GM20000 (cell line): ENCODE measurements at regions not wholly inside any gene's neighbourhood (a gene's known extent, or its start where the extent isn't known, plus 50 kb on each side); places are given as distances from the start of the nearest gene placed in this dataset.

Source experiments
- DNase-seq: peaks from one replicate; pipeline ENCODE4 v3.0.0; 2012; ENCODE audit warnings: low spot score
- TF ChIP-seq, protein P1 (sequence below): IDR thresholded peaks from 2 replicates; pipeline ENCODE4 v1.5.1; 2012; ENCODE audit warnings: mild to moderate bottlenecking, control low read depth; ENCODE audit errors: extremely low read depth, missing control alignments

DNA sequence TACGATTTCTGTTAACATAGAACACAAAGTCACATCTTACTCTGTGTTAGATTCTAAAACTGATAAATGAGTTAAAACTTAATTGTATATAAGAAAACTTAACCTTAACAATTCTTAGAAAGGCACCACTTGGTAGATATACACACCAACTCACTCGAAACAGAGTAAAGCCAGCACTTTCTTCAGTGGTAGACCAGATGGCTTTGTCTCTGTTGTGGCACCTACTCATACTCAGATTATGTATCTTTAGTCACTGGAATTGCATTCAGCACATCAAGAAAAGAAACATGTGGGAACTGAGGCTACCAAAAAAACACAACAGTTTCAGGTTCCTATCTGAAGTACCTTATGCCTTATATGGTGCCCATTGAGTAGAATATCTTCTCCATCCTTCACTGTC is 192.5 kb downstream of the ZNF608 start:
- TF ChIP-seq, protein P1, sequence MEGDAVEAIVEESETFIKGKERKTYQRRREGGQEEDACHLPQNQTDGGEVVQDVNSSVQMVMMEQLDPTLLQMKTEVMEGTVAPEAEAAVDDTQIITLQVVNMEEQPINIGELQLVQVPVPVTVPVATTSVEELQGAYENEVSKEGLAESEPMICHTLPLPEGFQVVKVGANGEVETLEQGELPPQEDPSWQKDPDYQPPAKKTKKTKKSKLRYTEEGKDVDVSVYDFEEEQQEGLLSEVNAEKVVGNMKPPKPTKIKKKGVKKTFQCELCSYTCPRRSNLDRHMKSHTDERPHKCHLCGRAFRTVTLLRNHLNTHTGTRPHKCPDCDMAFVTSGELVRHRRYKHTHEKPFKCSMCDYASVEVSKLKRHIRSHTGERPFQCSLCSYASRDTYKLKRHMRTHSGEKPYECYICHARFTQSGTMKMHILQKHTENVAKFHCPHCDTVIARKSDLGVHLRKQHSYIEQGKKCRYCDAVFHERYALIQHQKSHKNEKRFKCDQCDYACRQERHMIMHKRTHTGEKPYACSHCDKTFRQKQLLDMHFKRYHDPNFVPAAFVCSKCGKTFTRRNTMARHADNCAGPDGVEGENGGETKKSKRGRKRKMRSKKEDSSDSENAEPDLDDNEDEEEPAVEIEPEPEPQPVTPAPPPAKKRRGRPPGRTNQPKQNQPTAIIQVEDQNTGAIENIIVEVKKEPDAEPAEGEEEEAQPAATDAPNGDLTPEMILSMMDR, result no peak
- DNase-seq, result no peak

DNA sequence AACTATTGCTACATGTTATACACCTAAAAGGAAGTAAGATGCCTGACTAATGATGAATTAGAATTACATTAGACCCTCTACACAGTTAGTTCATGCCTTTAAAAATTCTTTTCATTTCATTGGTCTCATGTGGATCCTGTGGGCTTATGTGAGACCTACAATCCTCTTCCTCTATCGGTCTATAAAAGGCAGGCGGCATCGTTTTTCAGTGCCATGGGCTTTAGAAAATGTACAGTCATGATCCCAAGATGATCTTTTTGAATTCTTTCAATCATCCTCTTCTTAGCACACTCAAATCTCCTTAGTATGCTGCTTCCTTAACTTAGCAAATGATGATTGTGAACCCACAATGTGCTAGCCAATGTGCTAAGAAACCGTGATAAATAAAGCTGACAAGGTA is 193.9 kb downstream of the ZNF608 start:
- TF ChIP-seq, protein P1, result no peak
- no peak for DNase-seq

DNA sequence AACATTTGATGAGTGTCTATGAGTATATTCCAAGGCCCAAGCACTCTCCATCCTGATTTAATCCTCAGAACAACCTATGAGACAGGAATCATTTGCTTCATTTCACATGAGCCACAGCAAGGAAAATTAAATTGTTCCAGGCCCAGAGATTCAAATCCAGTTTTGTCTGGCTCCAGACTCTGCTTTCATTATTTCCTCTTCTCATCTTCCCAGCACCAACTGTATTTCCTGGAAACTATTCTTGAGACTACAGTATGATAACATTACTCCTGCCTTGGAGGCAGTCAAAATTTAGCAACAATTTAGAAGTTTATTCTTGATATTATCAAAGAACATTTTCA is 194.5 kb downstream of the ZNF608 start:
- TF ChIP-seq, protein P1, result no peak
- no peak for DNase-seq

DNA sequence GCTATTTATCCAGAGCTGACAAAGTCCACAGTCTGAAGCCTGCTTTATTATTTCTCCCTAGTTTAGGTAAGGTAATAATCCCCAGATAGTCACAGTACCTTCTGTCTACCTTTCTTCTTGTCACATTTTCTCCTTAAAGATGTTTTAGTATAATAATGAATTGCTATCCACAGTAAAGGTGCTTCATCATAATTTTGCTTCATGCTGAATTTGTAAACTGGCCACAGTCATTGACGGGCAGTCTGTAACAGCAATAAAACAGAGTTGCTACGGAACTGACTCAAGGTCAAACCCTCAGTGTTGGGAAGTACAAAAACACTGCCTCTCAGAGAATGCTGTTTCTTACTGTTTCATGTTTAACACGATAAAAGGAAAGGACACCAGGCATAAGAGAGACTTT is 195.7 kb downstream of the ZNF608 start:
- TF ChIP-seq, protein P1, result no peak

DNA sequence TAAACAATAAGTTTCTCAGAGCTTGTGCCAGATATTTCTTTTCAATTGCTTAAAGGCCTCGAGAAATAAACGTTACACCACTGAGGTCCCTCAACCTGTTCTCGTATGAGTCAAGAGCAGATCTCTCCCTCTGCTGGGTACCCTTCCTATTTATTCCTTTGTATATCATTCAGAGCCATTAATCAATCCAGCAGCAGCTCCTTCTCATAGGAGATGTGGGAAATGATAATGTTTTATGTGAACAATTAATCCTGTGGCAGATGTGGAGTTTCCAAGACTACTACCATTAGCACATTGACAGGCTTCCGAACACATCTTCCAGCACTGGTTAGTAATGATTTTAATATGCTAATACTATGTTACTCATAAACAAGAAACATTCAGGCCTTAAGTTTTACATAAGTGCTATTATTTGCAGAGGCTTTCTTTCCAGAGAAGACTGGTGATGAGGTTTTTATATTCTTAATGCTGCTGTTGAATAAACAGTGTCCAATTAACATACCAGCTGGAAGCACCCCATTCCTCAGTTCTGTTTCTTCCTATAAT is 196.5 kb downstream of the ZNF608 start:
- DNase-seq, result no peak
- TF ChIP-seq, protein P1, result no peak

More for the DNA sequence above, 195.7 kb downstream of the ZNF608 start:
- no peak for DNase-seq

DNA sequence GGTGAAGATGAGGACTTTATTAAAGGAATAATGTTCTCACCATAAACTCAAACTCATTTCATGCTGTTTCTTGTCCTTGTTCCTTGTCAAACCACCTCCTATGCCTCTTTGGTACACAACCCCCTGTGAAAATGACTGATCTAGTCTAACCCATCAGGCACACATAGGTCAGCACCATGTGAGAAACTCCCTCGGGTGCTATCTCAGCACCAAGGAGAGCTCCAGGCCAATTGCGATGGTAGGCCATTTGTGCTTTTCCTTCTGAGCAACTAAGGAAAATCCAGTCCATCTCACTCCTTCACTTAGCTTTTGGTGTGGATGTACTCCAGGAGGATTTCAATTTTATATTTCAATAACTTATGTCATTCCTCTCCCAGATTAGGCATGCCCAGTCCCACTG is 199.8 kb downstream of the ZNF608 start:
- no peak for DNase-seq

DNA sequence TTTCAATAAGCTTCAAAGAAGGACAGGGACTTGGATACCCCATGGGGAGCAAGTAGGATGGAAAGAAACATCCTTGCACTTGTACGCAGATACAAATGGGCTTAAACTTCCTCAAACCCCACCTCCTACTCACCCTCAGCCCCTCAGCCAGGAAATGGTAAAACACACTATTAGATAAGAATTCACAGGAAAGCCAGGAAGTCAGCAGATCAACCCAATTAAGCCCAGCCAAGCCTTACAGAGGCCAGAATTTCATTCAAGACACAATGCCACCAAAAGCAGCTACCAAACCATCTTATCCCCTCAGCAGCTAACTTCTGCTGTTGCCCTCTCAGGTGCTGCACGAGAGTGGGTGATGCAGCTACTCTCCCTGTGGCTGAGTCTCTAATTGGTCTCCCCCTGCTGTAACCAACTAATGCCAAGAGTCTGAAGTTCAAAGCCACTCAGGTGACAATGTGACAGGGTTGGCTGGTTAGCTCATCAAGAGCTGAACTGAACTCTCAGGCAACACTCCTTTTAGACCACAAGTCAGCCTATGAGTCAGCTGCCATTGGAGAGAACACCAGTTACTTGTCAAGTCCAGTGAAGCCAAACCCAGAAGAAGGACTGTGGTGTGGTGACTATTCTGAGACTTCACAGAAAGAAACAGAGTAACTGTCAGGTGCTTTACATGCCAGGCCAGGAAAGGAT is 201.9 kb downstream of the ZNF608 start:
- no peak for DNase-seq

More for the DNA sequence above, 199.8 kb downstream of the ZNF608 start:
- TF ChIP-seq, protein P1, result no peak

More for the DNA sequence above, 201.9 kb downstream of the ZNF608 start:
- TF ChIP-seq, protein P1, result no peak
